GM18498 (cell line): ENCODE measurements at regions not wholly inside any gene's neighbourhood (a gene's known extent, or its start where the extent isn't known, plus 50 kb on each side); places are given as distances from the start of the nearest gene placed in this dataset.
"Not testable (repeated sequence)": the region's sequence is repeated elsewhere in the genome, so short reads cannot be mapped to it uniquely, and the experiment has no call there.

Experiments used
- ATAC-seq: cut with Tn5 transposase; IDR thresholded peaks from one replicate; pipeline ENCODE4 v1.9.1; 2021; ENCODE audit warnings: mild to moderate bottlenecking, moderate library complexity; ENCODE audit not compliant: unreplicated experiment

- ATAC-seq, result no peak
Measured at GRCh38 chr3:94472511-94472910, 409.6 kb downstream of the NSUN3 start.

GRCh38 chr3:94481226-94481898 lies 418.5 kb downstream of the NSUN3 start:
- no peak for ATAC-seq

- ATAC-seq, result no peak
Measured at GRCh38 chr3:94482686-94483085, 419.8 kb downstream of the NSUN3 start.

- ATAC-seq, result no peak
Measured at GRCh38 chr3:94483403-94483802, 420.5 kb downstream of the NSUN3 start.

GRCh38 chr3:94494992-94495391 lies 432.1 kb downstream of the NSUN3 start:
- no peak for ATAC-seq

- no peak for ATAC-seq
Measured at GRCh38 chr3:94500146-94500545, 437.3 kb downstream of the NSUN3 start.

GRCh38 chr3:94507354-94507753 lies 444.5 kb downstream of the NSUN3 start:
- not testable (repeated sequence) for ATAC-seq

- ATAC-seq, result no peak
Measured at GRCh38 chr3:94512876-94513275, 450.0 kb downstream of the NSUN3 start.

- no peak for ATAC-seq
Measured at GRCh38 chr3:94513600-94513999, 450.7 kb downstream of the NSUN3 start.

- ATAC-seq, result no peak
Measured at GRCh38 chr3:94515983-94516382, 453.1 kb downstream of the NSUN3 start.

- no peak for ATAC-seq
Measured at GRCh38 chr3:94520364-94520763, 457.5 kb downstream of the NSUN3 start.

- ATAC-seq, result no peak
Measured at GRCh38 chr3:94522488-94522887, 459.6 kb downstream of the NSUN3 start.

GRCh38 chr3:94524102-94524919 lies 461.4 kb downstream of the NSUN3 start:
- no peak for ATAC-seq

GRCh38 chr3:94525043-94525442 lies 462.2 kb downstream of the NSUN3 start:
- ATAC-seq, result no peak

- no peak for ATAC-seq
Measured at GRCh38 chr3:94529816-94530215, 467.0 kb downstream of the NSUN3 start.

GRCh38 chr3:94532951-94533350 lies 470.1 kb downstream of the NSUN3 start:
- no peak for ATAC-seq

GRCh38 chr3:94539937-94540336 lies 477.1 kb downstream of the NSUN3 start:
- ATAC-seq, result no peak

- ATAC-seq, result no peak
Measured at GRCh38 chr3:94543161-94543560, 480.3 kb downstream of the NSUN3 start.

- ATAC-seq, result no peak
Measured at GRCh38 chr3:94544131-94544789, 481.4 kb downstream of the NSUN3 start.

- ATAC-seq, result no peak
Measured at GRCh38 chr3:94548581-94549316, 485.9 kb downstream of the NSUN3 start.

- ATAC-seq, result no peak
Measured at GRCh38 chr3:94561094-94561493, 498.2 kb downstream of the NSUN3 start.
